Panc1 (cell line): ENCODE measurements at regions not wholly inside any gene's neighbourhood (a gene's known extent, or its start where the extent isn't known, plus 50 kb on each side); places are given as distances from the start of the nearest gene placed in this dataset.

ENCODE experiments used
- ATAC-seq: fragments of 200-7000 bp; cut with Tn5 transposase; 2 replicates; pipeline ENCODE4 v1.9.1; 2020; ENCODE audit warnings: mild to moderate bottlenecking, moderate library complexity
- BruUV-seq: library from RNA; stranded (reverse); fragments of 400-500 nt; replicated peaks from 2 replicates; lab custom pipeline; 2021; lab: Mats Ljungman, UMichigan
- CTCF ChIA-PET: fragments of 300-600 bp; sonication (Branson Sonifier 250); formaldehyde crosslinking; loops from one replicate; lab custom pipeline; 2022; ENCODE audit warnings: antibody characterized with exemption; lab: Charles Lee
- POLR2A ChIA-PET: fragments of 300-600 bp; sonication (Branson Sonifier 250); formaldehyde crosslinking; loops from one replicate; lab custom pipeline; 2022; ENCODE audit warnings: antibody characterized with exemption; lab: Charles Lee
- DNase-seq: peaks from one replicate; pipeline ENCODE4 v3.0.0-alpha.2; 2010; ENCODE audit warnings: low read depth, low spot score
- H3K27ac ChIP-seq: 2 replicates; pipeline ENCODE4 v1.5.1; 2011; ENCODE audit warnings: mild to moderate bottlenecking, low read length, inconsistent platforms
- H3K27me3 ChIP-seq: fragments of 200-500 bp; sonication (Bioruptor generic); 2 replicates; pipeline ENCODE4 v1.6.0; 2014; ENCODE audit warnings: low read length, inconsistent platforms; ENCODE audit not compliant: control insufficient read depth, insufficient read depth
- H3K36me3 ChIP-seq: fragments of 200-500 bp; sonication (Bioruptor generic); 2 replicates; pipeline ENCODE4 v1.5.1; 2014; ENCODE audit warnings: inconsistent platforms, mild to moderate bottlenecking, low read length, moderate library complexity; ENCODE audit not compliant: control insufficient read depth, insufficient read depth
- H3K4me1 ChIP-seq: 2 replicates; pipeline ENCODE4 v1.5.1; 2011; ENCODE audit warnings: inconsistent platforms, mild to moderate bottlenecking, low read length, moderate library complexity; ENCODE audit not compliant: control insufficient read depth, insufficient read depth
- H3K4me3 ChIP-seq, 2 experiments: 2 replicates each; pipeline ENCODE4 v1.5.1; 2011 to 2012; ENCODE audit warnings: low read depth in 2 of 2, low read length in 2 of 2, mild to moderate bottlenecking in 2 of 2, inconsistent platforms in 1 of 2, moderate library complexity in 1 of 2
- H3K9me3 ChIP-seq: fragments of 200-500 bp; sonication (Bioruptor generic); 2 replicates; pipeline ENCODE4 v1.5.1; 2014; ENCODE audit warnings: low read depth, mild to moderate bottlenecking, inconsistent platforms, low read length, moderate library complexity; ENCODE audit not compliant: control insufficient read depth, insufficient read depth
- CTCF ChIP-seq: fragments of 450-650 bp; IDR thresholded peaks from 2 replicates; pipeline ENCODE4 v1.5.1; 2017; ENCODE audit warnings: mild to moderate bottlenecking
- POLR2AphosphoS5 ChIP-seq: IDR thresholded peaks from 2 replicates; pipeline ENCODE4 v1.6.1; 2012; ENCODE audit warnings: mild to moderate bottlenecking, low read depth, low read length, moderate library complexity
- REST ChIP-seq, 2 experiments: IDR thresholded peaks; 2 replicates each; pipeline ENCODE4 v1.6.1; 2011 to 2012; ENCODE audit warnings: low read depth in 2 of 2, control low read depth in 1 of 2, low read length in 1 of 2, mild to moderate bottlenecking in 1 of 2, moderate library complexity in 1 of 2; ENCODE audit not compliant: insufficient read depth in 1 of 2
- SIN3A ChIP-seq: IDR thresholded peaks from 2 replicates; pipeline ENCODE4 v1.6.1; 2012; ENCODE audit warnings: low read depth, mild to moderate bottlenecking, low read length, moderate library complexity, borderline replicate concordance; ENCODE audit not compliant: insufficient read depth
- TCF7L2 ChIP-seq: IDR thresholded peaks from 2 replicates; pipeline ENCODE4 v1.6.1; 2011; ENCODE audit warnings: mild to moderate bottlenecking, low read depth, low read length, inconsistent platforms
- in situ Hi-C: cut with HindIII; loops from 2 replicates; pipeline ENCODE4 v1.10.0; 2016; ENCODE audit warnings: low sequenced_read_pairs, low pct_unique_long_range_greater_than_20kb
- intact Hi-C: fragments of 100-400 bp; cut with micrococcal nuclease; formaldehyde crosslinking; loops from one replicate; pipeline ENCODE4 v1.10.0; 2022; ENCODE audit not compliant: unreplicated experiment

- in situ Hi-C loops (no loop called here), intact Hi-C loops (no loop called here)
- H3K27ac ChIP-seq: no peak overlapping the region
- no peaks in the 10 kb centered on the region for H3K9me3 ChIP-seq
- no TSS peak for BruUV-seq
- H3K27me3 ChIP-seq: no peaks in the 10 kb centered on the region
- H3K4me3 ChIP-seq: no peak overlapping the region
- TF ChIP-seq REST (IDR thresholded peaks at IDR 0.05; ENCODE audit: insufficient read depth in 1 of 2, low read depth in 2 of 2, low read length in 1 of 2) (no peak), SIN3A (no peak), POLR2AphosphoS5 (no peak), TCF7L2 (no peak), CTCF (no peak)
- DNase-seq (no peak), ATAC-seq (no peak)
- ChIA-PET CTCF (no interaction called here), POLR2A (no interaction called here)
- no peaks in the 10 kb centered on the region for H3K4me1 ChIP-seq
- no peaks in the 10 kb centered on the region for H3K36me3 ChIP-seq
Observed at GRCh38 chr4:15186806-15187205, 184.5 kb downstream of the CPEB2 start.

GRCh38 chr4:15188605-15189539 lies 186.6 kb downstream of the CPEB2 start:
- Histone ChIP-seq H3K27ac (no peak overlapping the region), H3K4me3 (no peak overlapping the region), H3K36me3 (no peaks in the 10 kb centered on the region), H3K4me1 (no peaks in the 10 kb centered on the region), H3K27me3 (no peaks in the 10 kb centered on the region), H3K9me3 (no peaks in the 10 kb centered on the region)
- ChIA-PET CTCF (no interaction called here), POLR2A (no interaction called here)
- in situ Hi-C loops (no loop called here), intact Hi-C loops (no loop called here)
- TF ChIP-seq CTCF (no peak), REST (IDR thresholded peaks at IDR 0.05; ENCODE audit: insufficient read depth in 1 of 2, low read depth in 2 of 2, low read length in 1 of 2) (no peak), SIN3A (no peak), POLR2AphosphoS5 (no peak), TCF7L2 (no peak)
- BruUV-seq: no TSS peak
- ATAC-seq (no peak), DNase-seq (no peak)
